ENCODE measurements at regions not wholly inside any gene's neighbourhood (a gene's known extent, or its start where the extent isn't known, plus 50 kb on each side); places are given as distances from the start of the nearest gene placed in this dataset.

DNA sequence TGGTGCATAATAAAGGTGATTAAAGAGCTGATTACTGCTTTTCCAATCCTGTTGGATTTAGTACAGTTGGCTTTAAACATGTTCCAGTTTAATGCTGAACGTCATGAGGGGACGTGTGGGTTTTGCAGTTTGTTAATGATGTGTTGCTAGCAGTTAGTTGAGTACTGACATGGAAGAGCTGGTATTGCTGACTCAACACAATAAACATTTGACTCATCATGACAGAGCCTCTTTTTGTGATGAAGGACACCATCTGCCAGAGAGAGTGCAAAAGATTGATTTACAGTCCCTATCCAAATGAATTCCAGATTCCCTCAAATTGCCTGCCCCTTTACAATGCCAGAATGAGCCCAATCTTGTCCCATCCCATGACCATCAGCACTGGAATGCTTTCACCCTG is 346.2 kb upstream of the PRICKLE1 start:
- ATAC-seq (ENCODE audit: insufficient read depth, low FRiP score) (no peak), DNase-seq (peak in 2 of 3 donors; percentile 66 to 74)
- Histone ChIP-seq H3K4me1 (ENCODE audit: control insufficient read depth in 5 of 5, insufficient read depth in 5 of 5, low read length in 5 of 5) (peaks cover 0 to 8% (median 0%) of the 10 kb centered on the region in 5 donors), H3K36me3 (ENCODE audit: control insufficient read depth in 4 of 4, insufficient read depth in 4 of 4, low read length in 4 of 4) (no peaks in the 10 kb centered on the region), H3K27me3 (ENCODE audit: control insufficient read depth in 3 of 3, insufficient read depth in 3 of 3, low read length in 2 of 3) (no peaks in the 10 kb centered on the region), H3K9me3 (ENCODE audit: control insufficient read depth in 4 of 4, insufficient read depth in 3 of 4, low read length in 3 of 4) (peaks cover 0 to 7% (median 0%) of the 10 kb centered on the region in 4 donors), H3K9ac (ENCODE audit: insufficient read depth in 1 of 2, low read length in 2 of 2) (no peak overlapping the region), H3K4me3 (no peak overlapping the region), H3K27ac (ENCODE audit: low read depth in 1 of 2, low read length in 1 of 2) (no peak overlapping the region)
- WGBS, 2 donors = 81 to 83% methylated on average over 2 of the region's 2 CpGs
- TF ChIP-seq, protein P1, sequence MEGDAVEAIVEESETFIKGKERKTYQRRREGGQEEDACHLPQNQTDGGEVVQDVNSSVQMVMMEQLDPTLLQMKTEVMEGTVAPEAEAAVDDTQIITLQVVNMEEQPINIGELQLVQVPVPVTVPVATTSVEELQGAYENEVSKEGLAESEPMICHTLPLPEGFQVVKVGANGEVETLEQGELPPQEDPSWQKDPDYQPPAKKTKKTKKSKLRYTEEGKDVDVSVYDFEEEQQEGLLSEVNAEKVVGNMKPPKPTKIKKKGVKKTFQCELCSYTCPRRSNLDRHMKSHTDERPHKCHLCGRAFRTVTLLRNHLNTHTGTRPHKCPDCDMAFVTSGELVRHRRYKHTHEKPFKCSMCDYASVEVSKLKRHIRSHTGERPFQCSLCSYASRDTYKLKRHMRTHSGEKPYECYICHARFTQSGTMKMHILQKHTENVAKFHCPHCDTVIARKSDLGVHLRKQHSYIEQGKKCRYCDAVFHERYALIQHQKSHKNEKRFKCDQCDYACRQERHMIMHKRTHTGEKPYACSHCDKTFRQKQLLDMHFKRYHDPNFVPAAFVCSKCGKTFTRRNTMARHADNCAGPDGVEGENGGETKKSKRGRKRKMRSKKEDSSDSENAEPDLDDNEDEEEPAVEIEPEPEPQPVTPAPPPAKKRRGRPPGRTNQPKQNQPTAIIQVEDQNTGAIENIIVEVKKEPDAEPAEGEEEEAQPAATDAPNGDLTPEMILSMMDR (IDR thresholded peaks at IDR 0.05; ENCODE audit: control extremely low read depth, extremely low read depth) = no peak

DNA sequence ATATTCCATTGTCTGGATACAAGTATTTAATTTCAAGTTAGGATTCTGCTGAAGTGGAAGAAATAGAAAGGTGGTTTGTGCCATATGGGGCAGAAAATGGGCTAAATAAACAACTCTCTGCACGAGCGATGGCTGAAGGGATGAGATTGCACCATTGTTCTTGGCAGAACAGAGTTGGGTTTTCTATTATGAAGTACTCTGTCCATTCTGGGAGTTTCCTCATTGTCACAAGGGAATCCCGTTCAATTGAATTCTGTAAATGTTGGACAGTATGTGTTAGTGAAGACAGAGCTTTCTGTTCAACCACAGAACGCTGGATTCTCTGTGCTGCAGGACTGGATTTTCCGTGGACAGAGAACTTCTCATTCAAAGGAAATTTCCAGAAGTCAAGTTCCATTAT is 345.5 kb upstream of the PRICKLE1 start:
- ATAC-seq (ENCODE audit: insufficient read depth, low FRiP score) = no peak
- peaks cover 0 to 8% (median 0%) of the 10 kb centered on the region in 5 donors for H3K4me1 ChIP-seq (ENCODE audit: control insufficient read depth in 5 of 5, insufficient read depth in 5 of 5, low read length in 5 of 5)
- no peak for DNase-seq
- WGBS, 2 donors = 83 to 89% methylated on average over 5 of the region's 5 CpGs
- TF ChIP-seq, protein P1 (IDR thresholded peaks at IDR 0.05; ENCODE audit: control extremely low read depth, extremely low read depth) = no peak
- H3K27ac ChIP-seq (ENCODE audit: low read depth in 1 of 2, low read length in 1 of 2) = no peak overlapping the region
- H3K9me3 ChIP-seq (ENCODE audit: control insufficient read depth in 4 of 4, insufficient read depth in 3 of 4, low read length in 3 of 4) = peaks cover 0 to 4% (median under 1%) of the 10 kb centered on the region in 4 donors
- H3K27me3 ChIP-seq (ENCODE audit: control insufficient read depth in 3 of 3, insufficient read depth in 3 of 3, low read length in 2 of 3) = no peaks in the 10 kb centered on the region
- no peak overlapping the region for H3K9ac ChIP-seq (ENCODE audit: insufficient read depth in 1 of 2, low read length in 2 of 2)
- H3K4me3 ChIP-seq = no peak overlapping the region
- no peaks in the 10 kb centered on the region for H3K36me3 ChIP-seq (ENCODE audit: control insufficient read depth in 4 of 4, insufficient read depth in 4 of 4, low read length in 4 of 4)

DNA sequence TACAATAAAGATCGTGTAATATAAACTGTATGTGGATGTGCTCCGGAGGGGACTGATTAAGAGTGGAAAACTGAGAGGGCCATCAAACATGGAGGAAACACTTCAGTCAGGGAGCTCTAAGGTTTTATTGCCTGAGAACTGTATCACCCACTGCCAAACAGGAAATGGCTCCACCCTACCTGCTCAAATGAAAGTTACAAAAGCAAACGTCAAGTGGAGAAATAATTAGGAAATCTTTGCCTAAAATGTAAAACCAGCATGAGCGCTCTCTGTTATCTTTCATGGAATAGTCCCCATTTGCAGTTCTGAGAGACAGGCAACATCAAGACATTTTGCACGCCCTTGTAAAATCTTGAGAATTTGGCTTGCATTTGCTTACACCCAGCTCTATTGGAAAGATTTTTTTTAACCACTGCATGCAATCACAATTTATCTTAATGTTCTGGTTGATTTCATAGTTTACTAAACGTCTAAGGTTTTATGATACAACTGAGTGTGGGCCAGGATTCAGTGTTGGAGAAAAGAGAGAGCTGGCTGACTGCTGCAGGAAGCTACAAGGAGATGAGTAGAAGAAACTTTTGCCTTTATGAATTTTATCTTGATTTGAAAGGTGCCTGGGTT is 344.0 kb upstream of the PRICKLE1 start:
- TF ChIP-seq, protein P1 (IDR thresholded peaks at IDR 0.05; ENCODE audit: control extremely low read depth, extremely low read depth) = no peak
- Histone ChIP-seq H3K4me1 (ENCODE audit: control insufficient read depth in 5 of 5, insufficient read depth in 5 of 5, low read length in 5 of 5) (peaks cover 0 to 8% (median 0%) of the 10 kb centered on the region in 5 donors), H3K27me3 (ENCODE audit: control insufficient read depth in 3 of 3, insufficient read depth in 3 of 3, low read length in 2 of 3) (no peaks in the 10 kb centered on the region), H3K9me3 (ENCODE audit: control insufficient read depth in 4 of 4, insufficient read depth in 3 of 4, low read length in 3 of 4) (peaks cover 0 to 2% (median 0%) of the 10 kb centered on the region in 4 donors), H3K9ac (ENCODE audit: insufficient read depth in 1 of 2, low read length in 2 of 2) (no peak overlapping the region), H3K4me3 (no peak overlapping the region), H3K27ac (ENCODE audit: low read depth in 1 of 2, low read length in 1 of 2) (no peak overlapping the region), H3K36me3 (ENCODE audit: control insufficient read depth in 4 of 4, insufficient read depth in 4 of 4, low read length in 4 of 4) (no peaks in the 10 kb centered on the region)
- ATAC-seq (ENCODE audit: insufficient read depth, low FRiP score) (no peak), DNase-seq (peak in 1 of 3 donors; percentile 57)
- WGBS, 2 donors = 52 to 69% methylated on average over 6 of the region's 6 CpGs

DNA sequence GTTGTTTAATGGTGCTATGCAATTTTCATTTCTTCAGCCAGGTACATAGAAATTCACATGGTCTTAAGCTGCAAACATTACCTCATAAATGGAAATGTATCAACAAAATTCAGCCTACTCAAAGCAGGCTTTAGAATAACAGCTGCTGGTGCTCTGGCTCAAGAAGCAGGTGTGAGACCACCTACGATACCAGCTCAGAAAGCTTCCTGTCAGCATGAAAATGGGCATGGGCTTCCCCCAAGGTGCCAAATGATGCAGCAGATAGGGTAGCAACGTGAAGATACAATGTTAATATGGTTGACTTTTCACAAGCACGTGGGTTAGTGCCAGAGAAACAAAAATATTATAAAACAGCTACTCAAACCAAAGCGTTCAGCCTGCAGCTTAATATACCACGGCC is 343.4 kb upstream of the PRICKLE1 start:
- no peak overlapping the region for H3K4me3 ChIP-seq
- TF ChIP-seq, protein P1 (IDR thresholded peaks at IDR 0.05; ENCODE audit: control extremely low read depth, extremely low read depth) = no peak
- H3K27me3 ChIP-seq (ENCODE audit: control insufficient read depth in 3 of 3, insufficient read depth in 3 of 3, low read length in 2 of 3) = no peaks in the 10 kb centered on the region
- 80 to 84% methylated on average over 5 of the region's 5 CpGs for WGBS, 2 donors
- no peak for ATAC-seq (ENCODE audit: insufficient read depth, low FRiP score)
- no peak for DNase-seq
- peaks cover 0 to 2% (median 0%) of the 10 kb centered on the region in 4 donors for H3K9me3 ChIP-seq (ENCODE audit: control insufficient read depth in 4 of 4, insufficient read depth in 3 of 4, low read length in 3 of 4)
- H3K9ac ChIP-seq (ENCODE audit: insufficient read depth in 1 of 2, low read length in 2 of 2) = no peak overlapping the region
- H3K4me1 ChIP-seq (ENCODE audit: control insufficient read depth in 5 of 5, insufficient read depth in 5 of 5, low read length in 5 of 5) = peaks cover 0 to 8% (median 0%) of the 10 kb centered on the region in 5 donors
- H3K27ac ChIP-seq (ENCODE audit: low read depth in 1 of 2, low read length in 1 of 2) = no peak overlapping the region
- no peaks in the 10 kb centered on the region for H3K36me3 ChIP-seq (ENCODE audit: control insufficient read depth in 4 of 4, insufficient read depth in 4 of 4, low read length in 4 of 4)

Data from lung (tissue), 11 donors.